ENCODE measurements at regions not wholly inside any gene's neighbourhood (a gene's known extent, or its start where the extent isn't known, plus 50 kb on each side); places are given as distances from the start of the nearest gene placed in this dataset.

- TF ChIP-seq CTCF (IDR thresholded peaks at IDR 0.05) (no peak), POLR2A (IDR thresholded peaks at IDR 0.05) (no peak), EP300 (IDR thresholded peaks at IDR 0.05) (no peak)
Observed at GRCh38 chr15:93294066-93294465, 205.1 kb upstream of the RGMA start.

All from tibial nerve (tissue), 4 donors.